OCI-LY1 (cell line): ENCODE measurements at regions not wholly inside any gene's neighbourhood (a gene's known extent, or its start where the extent isn't known, plus 50 kb on each side); places are given as distances from the start of the nearest gene placed in this dataset.

Experiments
- CTCF ChIP-seq: fragments of 200-600 bp; sonication (generic), shearing (Covaris generic); IDR thresholded peaks from 2 replicates; pipeline ENCODE4 v1.5.1; 2017; ENCODE audit warnings: mild to moderate bottlenecking, antibody characterized with exemption, low read length, moderate library complexity, mixed read lengths
- EZH2 ChIP-seq: fragments of 200-600 bp; sonication (generic), shearing (Covaris generic); IDR thresholded peaks from 2 replicates; pipeline ENCODE4 v1.8.0; 2017; ENCODE audit warnings: borderline replicate concordance, mixed run types, mild to moderate bottlenecking, antibody characterized with exemption, low read length, moderate library complexity, mixed read lengths

DNA sequence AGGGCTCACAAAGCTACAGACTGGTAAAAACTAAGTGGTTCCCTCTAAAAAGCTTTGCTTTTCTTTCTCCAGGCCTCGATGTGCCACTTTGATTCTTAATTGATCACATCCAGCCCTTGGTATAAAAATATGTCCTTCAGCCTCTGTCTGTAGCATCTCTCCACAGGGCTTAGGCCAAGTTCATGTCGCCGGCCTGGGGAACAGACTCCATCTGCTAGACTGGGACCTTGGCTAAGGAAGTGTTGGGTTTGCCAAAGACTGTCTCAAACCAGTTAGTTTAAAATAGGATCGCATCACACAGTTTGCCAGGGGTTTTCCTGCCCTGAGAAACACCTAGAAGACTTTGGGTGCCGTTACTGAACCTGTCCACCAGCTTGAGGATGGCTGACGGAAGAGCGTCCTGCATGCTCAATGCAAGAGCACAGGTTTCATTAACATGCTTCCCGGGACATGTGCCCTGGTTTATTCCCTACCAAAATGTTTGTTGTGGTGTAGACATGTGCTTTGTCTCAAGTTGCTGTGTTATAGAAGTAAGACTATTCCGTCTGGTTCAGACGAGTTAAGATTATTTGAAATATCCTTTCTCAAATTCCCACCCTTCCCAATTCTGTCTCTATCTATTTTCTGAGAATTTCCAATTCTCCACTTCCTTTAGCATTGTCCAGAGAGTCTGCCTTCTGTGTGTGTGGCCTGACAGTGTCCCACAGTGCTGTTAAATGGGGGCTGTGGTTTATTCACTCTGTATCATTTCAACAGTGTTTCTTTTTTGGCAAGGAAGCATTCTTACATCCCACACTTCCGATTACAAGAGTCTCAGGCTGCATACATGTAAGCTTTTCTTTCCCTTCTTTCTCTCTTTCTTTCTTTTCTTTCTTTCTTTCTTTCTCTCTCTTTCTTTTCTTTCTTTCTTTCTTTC, 334.7 kb downstream of the INHBA start:
- no peak for TF ChIP-seq EZH2
- TF ChIP-seq CTCF: no peak
